ENCODE measurements at regions not wholly inside any gene's neighbourhood (a gene's known extent, or its start where the extent isn't known, plus 50 kb on each side); places are given as distances from the start of the nearest gene placed in this dataset.

- H3K27ac Mint-ChIP-seq = no peak overlapping the region
- CTCF ChIA-PET = interaction anchor here (0.8 kb wide), 1 partner anchor 94 kb away, joined by 3 read pairs; no protein-coding TSS in a partner anchor
- peaks cover 14% of the 10 kb centered on the region for H3K4me1 Mint-ChIP-seq
- DNase-seq = no peak
- H3K9me3 Mint-ChIP-seq (ENCODE audit: low read depth) = no peaks in the 10 kb centered on the region
- H3K27me3 Mint-ChIP-seq = no peaks in the 10 kb centered on the region
- POLR2A ChIA-PET = no interaction called here
- H3K4me3 Mint-ChIP-seq = no peak overlapping the region
- intact Hi-C loops (cut with DNase I, micrococcal nuclease) = no loop called here
- no peaks in the 10 kb centered on the region for H3K36me3 Mint-ChIP-seq (ENCODE audit: low read depth)
- ATAC-seq = no peak
Measured at GRCh38 chr6:109224994-109225393, 129.7 kb downstream of the CEP57L1 start.

DNA sequence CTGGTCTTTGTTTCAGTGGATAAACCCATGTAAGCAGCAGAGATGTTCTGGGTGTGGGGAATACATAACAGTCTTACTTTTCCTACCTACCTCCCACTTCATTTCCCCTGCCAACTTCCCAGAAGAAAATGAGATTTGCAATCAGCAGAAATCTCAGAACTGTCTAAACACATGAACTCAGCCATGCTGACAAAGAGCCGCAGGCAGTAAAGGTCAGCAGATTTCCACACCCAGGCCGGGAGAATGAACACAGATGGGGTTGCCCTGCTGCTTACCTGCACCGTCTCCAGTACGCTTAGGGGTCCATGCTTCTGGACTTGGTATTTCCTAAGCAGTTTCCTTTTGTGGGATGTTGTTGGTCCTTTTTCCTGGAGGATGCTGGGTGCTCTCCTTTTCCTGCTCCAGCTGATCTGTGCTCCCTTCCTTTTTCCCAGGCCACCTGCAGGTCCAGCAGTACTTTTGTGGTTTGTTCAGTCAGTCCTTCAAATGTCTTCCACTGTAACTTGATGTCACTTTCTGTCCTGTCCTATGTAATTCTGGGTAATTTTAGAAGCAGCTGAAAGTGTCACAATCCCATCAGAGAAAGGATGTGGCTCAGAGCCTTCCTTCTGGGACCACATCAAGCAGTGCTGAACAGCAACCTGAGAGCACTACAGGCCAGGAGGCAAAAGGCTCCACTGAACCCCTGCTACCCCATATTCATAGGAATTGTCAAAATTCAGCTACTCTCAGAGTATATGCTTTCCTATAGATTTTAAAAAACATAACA lies 129.0 kb downstream of the CEP57L1 start:
- intact Hi-C loops (cut with DNase I, micrococcal nuclease) = no loop called here
- no peaks in the 10 kb centered on the region for H3K27me3 Mint-ChIP-seq
- CTCF ChIA-PET = interaction anchor here (0.8 kb wide), 1 partner anchor 95 kb away, joined by 3 read pairs; no protein-coding TSS in a partner anchor
- no peaks in the 10 kb centered on the region for H3K9me3 Mint-ChIP-seq (ENCODE audit: low read depth)
- no peak for DNase-seq
- H3K36me3 Mint-ChIP-seq (ENCODE audit: low read depth) = no peaks in the 10 kb centered on the region
- H3K27ac Mint-ChIP-seq = no peak overlapping the region
- POLR2A ChIA-PET = no interaction called here
- ATAC-seq = peak; percentile 26
- H3K4me1 Mint-ChIP-seq = peaks cover 14% of the 10 kb centered on the region
- no peak overlapping the region for H3K4me3 Mint-ChIP-seq

DNA sequence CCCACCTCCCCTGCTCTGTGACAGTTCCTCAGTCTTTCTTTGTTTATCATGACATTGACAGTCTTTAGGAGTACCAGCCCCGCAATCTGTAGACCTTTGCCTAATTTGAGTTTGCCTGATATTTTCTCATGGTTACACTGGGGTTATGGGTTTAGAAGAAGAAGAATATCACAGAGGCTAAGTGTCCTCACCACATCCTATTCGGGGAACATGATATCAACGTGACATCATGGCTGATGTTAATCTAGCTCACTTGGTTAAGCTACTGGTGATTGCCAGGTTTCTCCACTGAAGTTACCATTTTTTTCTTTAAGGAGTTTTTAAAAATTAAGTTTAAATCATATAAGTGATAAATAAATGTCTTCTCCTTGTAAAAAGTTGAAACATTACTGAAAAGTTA lies 127.5 kb downstream of the CEP57L1 start:
- H3K4me1 Mint-ChIP-seq = peaks cover 14% of the 10 kb centered on the region
- no peak for DNase-seq
- ChIA-PET CTCF (no interaction called here), POLR2A (no interaction called here)
- intact Hi-C loops (cut with DNase I, micrococcal nuclease) = no loop called here
- no peak overlapping the region for H3K4me3 Mint-ChIP-seq
- peaks cover 3% of the 10 kb centered on the region for H3K27me3 Mint-ChIP-seq
- H3K36me3 Mint-ChIP-seq (ENCODE audit: low read depth) = no peaks in the 10 kb centered on the region
- no peak for ATAC-seq
- no peaks in the 10 kb centered on the region for H3K9me3 Mint-ChIP-seq (ENCODE audit: low read depth)
- no peak overlapping the region for H3K27ac Mint-ChIP-seq

DNA sequence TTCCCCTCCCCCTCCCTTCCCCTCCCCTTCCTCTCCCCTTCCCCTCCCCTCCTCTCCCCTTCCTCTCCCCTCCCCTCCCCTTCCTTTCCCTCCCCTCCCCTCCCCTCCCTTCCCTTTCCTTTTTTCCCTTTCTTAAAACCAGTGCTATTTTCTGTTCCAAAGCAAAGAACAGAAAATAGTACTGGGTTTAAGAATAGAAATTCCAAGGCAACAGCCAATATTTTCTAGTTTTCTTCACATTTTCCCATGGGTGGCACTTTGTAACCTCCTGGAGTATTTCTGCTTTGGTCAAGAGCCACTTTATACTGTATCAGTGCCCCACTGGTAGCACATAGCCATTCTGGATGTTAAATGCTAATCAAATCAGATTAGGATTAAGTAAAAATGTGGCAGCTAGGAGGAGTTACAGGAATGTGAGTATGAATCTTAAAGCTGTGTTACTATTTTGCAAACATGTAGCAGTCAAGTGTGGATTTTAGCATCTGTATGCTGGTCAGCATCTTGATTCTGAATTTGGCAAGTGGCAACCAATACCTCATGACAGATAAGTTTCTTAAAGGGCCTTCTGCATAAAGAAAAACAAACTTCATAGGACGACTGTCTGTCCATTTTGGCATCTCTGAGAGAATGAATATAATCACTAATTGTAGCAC lies 126.4 kb downstream of the CEP57L1 start:
- Mint-ChIP-seq H3K9me3 (ENCODE audit: low read depth) (no peaks in the 10 kb centered on the region), H3K36me3 (ENCODE audit: low read depth) (no peaks in the 10 kb centered on the region), H3K27ac (no peak overlapping the region), H3K4me1 (peaks cover 14% of the 10 kb centered on the region), H3K4me3 (no peak overlapping the region), H3K27me3 (peaks cover 9% of the 10 kb centered on the region)
- ChIA-PET CTCF (no interaction called here), POLR2A (no interaction called here)
- DNase-seq (no peak), ATAC-seq (no peak)
- intact Hi-C loops (cut with DNase I, micrococcal nuclease) = no loop called here
